C4-2B (cell line): ENCODE measurements at regions not wholly inside any gene's neighbourhood (a gene's known extent, or its start where the extent isn't known, plus 50 kb on each side); places are given as distances from the start of the nearest gene placed in this dataset.
A peak's percentile ranks its signal among the peaks of the same experiment; 100 is the strongest.

ENCODE experiments used
- CTCF ChIP-seq: fragments of 450-650 bp; conservative IDR thresholded peaks from 2 replicates; pipeline ENCODE4 v1.5.1; 2017; ENCODE audit warnings: mild to moderate bottlenecking
- ZFX ChIP-seq: fragments of 450-650 bp; IDR thresholded peaks from 2 replicates; pipeline ENCODE4 v1.6.1; 2017

GRCh38 chr10:27355918-27356573, 115.4 kb upstream of the ACBD5 start:
- TF ChIP-seq CTCF (peak; percentile 30; the same call in 1 of the 2 replicates), ZFX (no peak)
